ENCODE measurements at regions not wholly inside any gene's neighbourhood (a gene's known extent, or its start where the extent isn't known, plus 50 kb on each side); places are given as distances from the start of the nearest gene placed in this dataset.

- no peak for ATAC-seq
- TF ChIP-seq ZFP3 (CRISPR knock-in tag; IDR thresholded peaks at IDR 0.05): no peak
- no peak for TF ChIP-seq TOX (CRISPR knock-in tag; IDR thresholded peaks at IDR 0.05; ENCODE audit: borderline replicate concordance)
- TF ChIP-seq ZNF565 (CRISPR knock-in tag; conservative IDR thresholded peaks at IDR 0.05; ENCODE audit: low read depth): no peak
- no peak for TF ChIP-seq ESRRG (CRISPR knock-in tag; IDR thresholded peaks at IDR 0.05)
- no peak for TF ChIP-seq ZNF8 (CRISPR knock-in tag; IDR thresholded peaks at IDR 0.05)
- TF ChIP-seq GLIS3 (CRISPR knock-in tag; IDR thresholded peaks at IDR 0.05): no peak
- no peak for TF ChIP-seq RARB (CRISPR knock-in tag; IDR thresholded peaks at IDR 0.05)
- no peak for TF ChIP-seq ARNTL (CRISPR knock-in tag; IDR thresholded peaks at IDR 0.05; ENCODE audit: borderline replicate concordance, low read depth)
- TF ChIP-seq POU6F1 (CRISPR knock-in tag; IDR thresholded peaks at IDR 0.05; ENCODE audit: borderline replicate concordance, low read depth): no peak
- no peak for TF ChIP-seq CSRNP3 (CRISPR knock-in tag; IDR thresholded peaks at IDR 0.05)
- TF ChIP-seq SNAI2 (CRISPR knock-in tag; IDR thresholded peaks at IDR 0.05): no peak
Measured at GRCh38 chr22:49643998-49644397, 183.7 kb downstream of the BRD1 start.

- TF ChIP-seq, protein P1, sequence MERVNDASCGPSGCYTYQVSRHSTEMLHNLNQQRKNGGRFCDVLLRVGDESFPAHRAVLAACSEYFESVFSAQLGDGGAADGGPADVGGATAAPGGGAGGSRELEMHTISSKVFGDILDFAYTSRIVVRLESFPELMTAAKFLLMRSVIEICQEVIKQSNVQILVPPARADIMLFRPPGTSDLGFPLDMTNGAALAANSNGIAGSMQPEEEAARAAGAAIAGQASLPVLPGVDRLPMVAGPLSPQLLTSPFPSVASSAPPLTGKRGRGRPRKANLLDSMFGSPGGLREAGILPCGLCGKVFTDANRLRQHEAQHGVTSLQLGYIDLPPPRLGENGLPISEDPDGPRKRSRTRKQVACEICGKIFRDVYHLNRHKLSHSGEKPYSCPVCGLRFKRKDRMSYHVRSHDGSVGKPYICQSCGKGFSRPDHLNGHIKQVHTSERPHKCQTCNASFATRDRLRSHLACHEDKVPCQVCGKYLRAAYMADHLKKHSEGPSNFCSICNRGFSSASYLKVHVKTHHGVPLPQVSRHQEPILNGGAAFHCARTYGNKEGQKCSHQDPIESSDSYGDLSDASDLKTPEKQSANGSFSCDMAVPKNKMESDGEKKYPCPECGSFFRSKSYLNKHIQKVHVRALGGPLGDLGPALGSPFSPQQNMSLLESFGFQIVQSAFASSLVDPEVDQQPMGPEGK (CRISPR knock-in tag; IDR thresholded peaks at IDR 0.05; ENCODE audit: borderline replicate concordance): no peak
- TF ChIP-seq TOX (CRISPR knock-in tag; IDR thresholded peaks at IDR 0.05; ENCODE audit: borderline replicate concordance): no peak
- no peak for TF ChIP-seq GLIS3 (CRISPR knock-in tag; IDR thresholded peaks at IDR 0.05)
- ATAC-seq: no peak
Measured at GRCh38 chr22:49643466-49643865, 184.2 kb downstream of the BRD1 start.

- TF ChIP-seq BACH2 (CRISPR knock-in tag; IDR thresholded peaks at IDR 0.05; ENCODE audit: borderline replicate concordance): no peak
- no peak for TF ChIP-seq ESRRG (CRISPR knock-in tag; IDR thresholded peaks at IDR 0.05)
- TF ChIP-seq TOX (CRISPR knock-in tag; IDR thresholded peaks at IDR 0.05; ENCODE audit: borderline replicate concordance): no peak
- no peak for TF ChIP-seq TCF4 (CRISPR knock-in tag; IDR thresholded peaks at IDR 0.05; ENCODE audit: borderline replicate concordance)
- no peak for TF ChIP-seq GLIS3 (CRISPR knock-in tag; IDR thresholded peaks at IDR 0.05)
- TF ChIP-seq OSR1 (CRISPR knock-in tag; IDR thresholded peaks at IDR 0.05): no peak
- TF ChIP-seq TSHZ2 (CRISPR knock-in tag; IDR thresholded peaks at IDR 0.05): no peak
- ATAC-seq: no peak
Measured at GRCh38 chr22:49642741-49643140, 184.9 kb downstream of the BRD1 start.

GRCh38 chr22:49642331-49642730 is 185.3 kb downstream of the BRD1 start:
- ATAC-seq: no peak
- TF ChIP-seq ZNF565 (CRISPR knock-in tag; conservative IDR thresholded peaks at IDR 0.05; ENCODE audit: low read depth) (no peak), SNAI2 (CRISPR knock-in tag; IDR thresholded peaks at IDR 0.05) (no peak), ZC3H10 (CRISPR knock-in tag; IDR thresholded peaks at IDR 0.05) (no peak), OSR1 (CRISPR knock-in tag; IDR thresholded peaks at IDR 0.05) (no peak), TSHZ2 (CRISPR knock-in tag; IDR thresholded peaks at IDR 0.05) (no peak), CSRNP3 (CRISPR knock-in tag; IDR thresholded peaks at IDR 0.05) (no peak), ZFP30 (CRISPR knock-in tag; IDR thresholded peaks at IDR 0.05) (no peak)

All from SK-N-SH treated with all-trans-retinoic acid at 6 μM for 48 hours (cell line).